Pancreas (tissue), 10 donors: ENCODE measurements at regions not wholly inside any gene's neighbourhood (a gene's known extent, or its start where the extent isn't known, plus 50 kb on each side); places are given as distances from the start of the nearest gene placed in this dataset.

Source experiments
- ATAC-seq, 4 donors: fragments of 200-7000 bp; cut with Tn5 transposase; one replicate each; pipeline versions ENCODE4 v1.8.0 to v1.9.1; 2020; ENCODE audit warnings: mild to moderate bottlenecking in 4 of 4, moderate library complexity in 4 of 4
- DNase-seq, 6 donors: peaks; one replicate each; pipeline ENCODE4 v3.0.0-alpha.2; 2020
- FAIRE-seq: peaks from 2 replicates; lab custom pipeline; 2012; peaks lifted over from hg19 to GRCh38; lab: Jason Lieb, UNC
- H3K27ac ChIP-seq, 4 donors: fragments of 200-600 bp; sonication (generic); 1 replicate in 3 of 4; 2 replicates in 1 of 4; pipeline versions ENCODE4 v1.5.0 to v1.8.0; 2020
- H3K27me3 ChIP-seq, 4 donors: fragments of 200-600 bp; one replicate each; pipeline ENCODE4 v1.8.0; 2021
- H3K36me3 ChIP-seq, 3 donors: fragments of 200-600 bp; sonication (generic) in 1 of 3; one replicate each; pipeline versions ENCODE4 v1.5.0 to v1.8.0; 2020 to 2021
- H3K4me1 ChIP-seq, 3 donors: fragments of 200-600 bp; one replicate each; pipeline ENCODE4 v1.8.0; 2021
- H3K4me3 ChIP-seq, 4 donors: fragments of 200-600 bp; sonication (generic) in 2 of 4; one replicate each; pipeline versions ENCODE4 v1.5.0 to v1.8.0; 2020 to 2021
- H3K9me3 ChIP-seq, 4 donors: fragments of 200-600 bp; one replicate each; pipeline ENCODE4 v1.8.0; 2021
- WGBS, 2 donors: extraction: QIAGEN DNeasy Blood & Tissue Kit; methylation state at CpG; one replicate each; pipeline ENCODE4 v1.1.7; 2013; 5-methylcytosine and 5-hydroxymethylcytosine counted together
- intact Hi-C, 3 donors: fragments of 100-400 bp; cut with DNase I; formaldehyde crosslinking; loops; one replicate each; pipeline versions ENCODE4 v1.11.1 to v1.14.2; 2022
- TF ChIP-seq, protein P1 (sequence below), 4 donors: fragments of 200-600 bp; sonication (generic) in 3 of 4; IDR thresholded peaks; one replicate each; pipeline versions ENCODE4 v1.5.0 to v1.8.0; 2021; ENCODE audit warnings: antibody characterized with exemption in 4 of 4
- donor health status: healthy with polysubstance abuse.
- donor health status: DM: no; HTN: no; CAD: no; lungs with moderate emphysema.
- donor health status: DM: no; HTN: no; CAD: no.
- donor health status: control.
- donor health status: control.
- donor health status: Bipolar disorder and iron deficiency.
- donor health status: DM: yes; HTN: yes; CAD: no.
- donor health status: DM: no; HTN: no; CAD: no.
- donor health status: DM: no; HTN: no; CAD: no.
- donor health status: DM: yes; HTN: yes; CAD: no.

DNA sequence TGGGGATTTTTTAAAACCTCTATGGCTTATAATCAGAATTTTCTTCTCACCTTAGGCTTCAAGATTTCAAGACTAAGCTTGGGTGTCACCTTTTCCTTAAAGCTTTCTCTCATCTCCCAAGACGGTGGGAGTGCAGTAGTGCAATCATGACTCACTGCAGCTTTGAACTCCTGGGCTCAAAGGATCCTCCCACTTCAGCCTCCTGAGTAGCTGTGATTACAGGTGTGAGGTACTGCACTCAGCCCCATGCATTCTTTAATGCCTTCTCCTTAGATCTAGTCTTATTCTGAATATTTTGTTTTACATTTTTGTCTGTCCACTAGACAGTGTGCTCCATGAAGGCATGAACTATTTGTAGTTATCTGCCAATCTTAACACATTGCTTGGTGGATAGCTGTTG lies 55.7 kb upstream of the FAT3 start:
- no peak for FAIRE-seq
- H3K4me1 ChIP-seq = no peaks in the 10 kb centered on the region
- WGBS, 2 donors = 61 to 79% methylated on average over 1 of the region's 1 CpG

DNA sequence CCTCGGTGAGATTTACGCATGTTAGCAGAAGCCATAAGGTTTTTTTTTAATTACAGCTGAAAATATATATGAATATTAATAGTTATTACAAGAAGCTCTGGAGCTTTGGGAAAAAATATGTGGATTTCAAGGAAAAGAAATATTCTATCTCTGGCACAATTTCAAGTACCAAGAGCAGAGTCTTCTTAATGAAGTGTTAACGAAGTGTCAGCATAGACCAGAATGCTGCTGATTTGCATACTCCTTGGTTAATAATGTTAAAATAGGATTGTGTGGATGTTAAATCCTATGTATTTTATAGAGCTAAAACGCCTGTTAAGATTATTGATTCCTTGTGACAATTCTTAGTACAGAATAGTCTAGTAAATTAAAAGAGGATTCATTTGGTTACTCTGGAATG lies 57.0 kb upstream of the FAT3 start:
- TF ChIP-seq, protein P1, sequence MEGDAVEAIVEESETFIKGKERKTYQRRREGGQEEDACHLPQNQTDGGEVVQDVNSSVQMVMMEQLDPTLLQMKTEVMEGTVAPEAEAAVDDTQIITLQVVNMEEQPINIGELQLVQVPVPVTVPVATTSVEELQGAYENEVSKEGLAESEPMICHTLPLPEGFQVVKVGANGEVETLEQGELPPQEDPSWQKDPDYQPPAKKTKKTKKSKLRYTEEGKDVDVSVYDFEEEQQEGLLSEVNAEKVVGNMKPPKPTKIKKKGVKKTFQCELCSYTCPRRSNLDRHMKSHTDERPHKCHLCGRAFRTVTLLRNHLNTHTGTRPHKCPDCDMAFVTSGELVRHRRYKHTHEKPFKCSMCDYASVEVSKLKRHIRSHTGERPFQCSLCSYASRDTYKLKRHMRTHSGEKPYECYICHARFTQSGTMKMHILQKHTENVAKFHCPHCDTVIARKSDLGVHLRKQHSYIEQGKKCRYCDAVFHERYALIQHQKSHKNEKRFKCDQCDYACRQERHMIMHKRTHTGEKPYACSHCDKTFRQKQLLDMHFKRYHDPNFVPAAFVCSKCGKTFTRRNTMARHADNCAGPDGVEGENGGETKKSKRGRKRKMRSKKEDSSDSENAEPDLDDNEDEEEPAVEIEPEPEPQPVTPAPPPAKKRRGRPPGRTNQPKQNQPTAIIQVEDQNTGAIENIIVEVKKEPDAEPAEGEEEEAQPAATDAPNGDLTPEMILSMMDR (IDR thresholded peaks at IDR 0.05) = no peak
- intact Hi-C loops = no loop called here
- no peaks in the 10 kb centered on the region for H3K27me3 ChIP-seq
- H3K9me3 ChIP-seq = no peaks in the 10 kb centered on the region
- no peaks in the 10 kb centered on the region for H3K4me1 ChIP-seq
- FAIRE-seq (no peak), ATAC-seq (no peak), DNase-seq (no peak)
- WGBS, 2 donors = 75 to 76% methylated on average over 4 of the region's 4 CpGs
- no peak overlapping the region for H3K4me3 ChIP-seq
- H3K27ac ChIP-seq = no peak overlapping the region
- H3K36me3 ChIP-seq = no peaks in the 10 kb centered on the region

More for the DNA sequence above, 55.7 kb upstream of the FAT3 start:
- Histone ChIP-seq H3K27me3 (no peaks in the 10 kb centered on the region), H3K9me3 (no peaks in the 10 kb centered on the region), H3K4me3 (no peak overlapping the region), H3K36me3 (no peaks in the 10 kb centered on the region), H3K27ac (no peak overlapping the region)
- DNase-seq = no peak
- TF ChIP-seq, protein P1 (IDR thresholded peaks at IDR 0.05) = no peak
- intact Hi-C loops = no loop called here
- ATAC-seq = no peak

- no peak for FAIRE-seq
- Histone ChIP-seq H3K4me3 (no peak overlapping the region), H3K4me1 (no peaks in the 10 kb centered on the region), H3K9me3 (no peaks in the 10 kb centered on the region), H3K27me3 (no peaks in the 10 kb centered on the region), H3K27ac (no peak overlapping the region), H3K36me3 (no peaks in the 10 kb centered on the region)
- DNase-seq = no peak
- no peak for ATAC-seq
- TF ChIP-seq, protein P1 (IDR thresholded peaks at IDR 0.05) = no peak
- 58 to 65% methylated on average over 3 of the region's 3 CpGs for WGBS, 2 donors
- intact Hi-C loops = no loop called here
Measured at GRCh38 chr11:92166335-92166734, 58.3 kb upstream of the FAT3 start.

- ATAC-seq (no peak), FAIRE-seq (no peak), DNase-seq (no peak)
- no peaks in the 10 kb centered on the region for H3K9me3 ChIP-seq
- WGBS, 2 donors = 66 to 70% methylated on average over 1 of the region's 1 CpG
- H3K4me3 ChIP-seq = no peak overlapping the region
- TF ChIP-seq, protein P1 (IDR thresholded peaks at IDR 0.05) = no peak
- intact Hi-C loops = no loop called here
- no peak overlapping the region for H3K27ac ChIP-seq
- H3K27me3 ChIP-seq = no peaks in the 10 kb centered on the region
- H3K36me3 ChIP-seq = no peaks in the 10 kb centered on the region
- no peaks in the 10 kb centered on the region for H3K4me1 ChIP-seq
Measured at GRCh38 chr11:92163879-92164278, 60.7 kb upstream of the FAT3 start.

DNA sequence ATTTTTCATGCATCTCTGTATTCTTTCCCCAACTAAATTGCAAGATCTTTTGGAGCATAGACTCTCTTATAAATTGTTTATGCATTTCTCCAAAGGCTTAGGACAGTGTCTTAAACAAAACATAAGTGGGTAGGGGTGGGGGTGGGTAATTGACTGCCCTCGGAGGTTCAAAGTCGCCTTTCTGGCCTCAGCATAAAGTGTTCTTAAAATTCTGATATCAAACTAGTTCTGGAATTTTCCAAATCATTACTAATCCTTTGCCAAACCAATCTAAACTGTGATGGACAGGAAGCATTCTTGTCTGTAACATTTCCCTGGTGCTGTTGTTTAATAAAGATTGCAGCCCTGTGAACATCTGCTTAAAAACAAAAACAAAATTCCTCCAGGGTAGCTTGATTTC lies 61.8 kb upstream of the FAT3 start:
- 68 to 79% methylated on average over 2 of the region's 2 CpGs for WGBS, 2 donors
- H3K9me3 ChIP-seq = no peaks in the 10 kb centered on the region
- H3K36me3 ChIP-seq = no peaks in the 10 kb centered on the region
- no peak overlapping the region for H3K27ac ChIP-seq
- TF ChIP-seq, protein P1 (IDR thresholded peaks at IDR 0.05) = no peak
- ATAC-seq = no peak
- DNase-seq = no peak
- intact Hi-C loops = no loop called here
- FAIRE-seq = no peak
- H3K4me1 ChIP-seq = no peaks in the 10 kb centered on the region
- no peaks in the 10 kb centered on the region for H3K27me3 ChIP-seq
- no peak overlapping the region for H3K4me3 ChIP-seq
